Mucosa of descending colon (tissue), 3 donors: ENCODE measurements at regions not wholly inside any gene's neighbourhood (a gene's known extent, or its start where the extent isn't known, plus 50 kb on each side); places are given as distances from the start of the nearest gene placed in this dataset.

Experiments
- ATAC-seq: fragments of 200-7000 bp; cut with Tn5 transposase; one replicate; pipeline ENCODE4 v1.9.1; 2020; ENCODE audit warnings: mild to moderate bottlenecking, moderate library complexity
- DNase-seq, 3 donors: peaks; one replicate each; pipeline ENCODE4 v3.0.0-alpha.2; 2020
- H3K36me3 ChIP-seq: fragments of 200-600 bp; one replicate; pipeline ENCODE4 v1.8.0; 2021; ENCODE audit warnings: low read depth, mild to moderate bottlenecking
- H3K4me1 ChIP-seq: fragments of 200-600 bp; one replicate; pipeline ENCODE4 v1.8.0; 2021; ENCODE audit warnings: low read depth, mild to moderate bottlenecking
- H3K4me3 ChIP-seq: fragments of 200-600 bp; one replicate; pipeline ENCODE4 v1.8.0; 2021; ENCODE audit warnings: mild to moderate bottlenecking
- H3K9me3 ChIP-seq: fragments of 200-600 bp; one replicate; pipeline ENCODE4 v1.8.0; 2021; ENCODE audit warnings: mild to moderate bottlenecking
- CTCF ChIP-seq: fragments of 200-600 bp; IDR thresholded peaks from one replicate; pipeline ENCODE4 v1.8.0; 2022; ENCODE audit warnings: antibody characterized with exemption, mild to moderate bottlenecking
- intact Hi-C, 2 donors: fragments of 100-400 bp; cut with DNase I in 1 of 2; cut with micrococcal nuclease in 1 of 2; formaldehyde crosslinking; loops; one replicate each; pipeline versions ENCODE4 v1.11.0 to v1.11.1; 2022; cut with DNase I, micrococcal nuclease
- donor health status: DM: no; HTN: no; CAD: no; lungs with moderate emphysema.
- donor health status: DM: no; HTN: no; CAD: no.
- donor health status: DM: no; HTN: yes; CAD: no.

GRCh38 chr2:16727256-16727655 lies 61.6 kb upstream of the CYRIA start:
- ATAC-seq (no peak), DNase-seq (no peak)
- no peaks in the 10 kb centered on the region for H3K4me1 ChIP-seq
- no peaks in the 10 kb centered on the region for H3K9me3 ChIP-seq
- intact Hi-C loops: no loop called here
- no peak overlapping the region for H3K4me3 ChIP-seq
- H3K36me3 ChIP-seq: no peaks in the 10 kb centered on the region
- TF ChIP-seq CTCF: no peak

GRCh38 chr2:16726577-16726976 lies 60.9 kb upstream of the CYRIA start:
- intact Hi-C loops: no loop called here
- H3K4me3 ChIP-seq: no peak overlapping the region
- no peaks in the 10 kb centered on the region for H3K36me3 ChIP-seq
- no peak for TF ChIP-seq CTCF
- DNase-seq: no peak
- H3K9me3 ChIP-seq: no peaks in the 10 kb centered on the region
- no peaks in the 10 kb centered on the region for H3K4me1 ChIP-seq
- ATAC-seq: no peak

- Histone ChIP-seq H3K9me3 (no peaks in the 10 kb centered on the region), H3K36me3 (no peaks in the 10 kb centered on the region), H3K4me1 (no peaks in the 10 kb centered on the region), H3K4me3 (no peak overlapping the region)
- intact Hi-C loops: no loop called here
- ATAC-seq: no peak
- DNase-seq: no peak
- no peak for TF ChIP-seq CTCF
These were observed 60.5 kb upstream of the CYRIA start for GRCh38 chr2:16726147-16726546.

GRCh38 chr2:16725549-16725948 lies 59.9 kb upstream of the CYRIA start:
- ATAC-seq (no peak), DNase-seq (no peak)
- intact Hi-C loops: no loop called here
- no peak for TF ChIP-seq CTCF
- H3K4me1 ChIP-seq: no peaks in the 10 kb centered on the region
- H3K36me3 ChIP-seq: no peaks in the 10 kb centered on the region
- H3K4me3 ChIP-seq: no peak overlapping the region
- H3K9me3 ChIP-seq: no peaks in the 10 kb centered on the region

GRCh38 chr2:16722677-16723076 lies 57.0 kb upstream of the CYRIA start:
- no peaks in the 10 kb centered on the region for H3K4me1 ChIP-seq
- no peak for ATAC-seq
- no peak for DNase-seq

More at GRCh38 chr2:16722677-16723076, 57.0 kb upstream of the CYRIA start:
- Histone ChIP-seq H3K4me3 (no peak overlapping the region), H3K36me3 (no peaks in the 10 kb centered on the region), H3K9me3 (no peaks in the 10 kb centered on the region)
- TF ChIP-seq CTCF: no peak
- intact Hi-C loops: no loop called here
